ENCODE measurements at regions not wholly inside any gene's neighbourhood (a gene's known extent, or its start where the extent isn't known, plus 50 kb on each side); places are given as distances from the start of the nearest gene placed in this dataset.

DNA sequence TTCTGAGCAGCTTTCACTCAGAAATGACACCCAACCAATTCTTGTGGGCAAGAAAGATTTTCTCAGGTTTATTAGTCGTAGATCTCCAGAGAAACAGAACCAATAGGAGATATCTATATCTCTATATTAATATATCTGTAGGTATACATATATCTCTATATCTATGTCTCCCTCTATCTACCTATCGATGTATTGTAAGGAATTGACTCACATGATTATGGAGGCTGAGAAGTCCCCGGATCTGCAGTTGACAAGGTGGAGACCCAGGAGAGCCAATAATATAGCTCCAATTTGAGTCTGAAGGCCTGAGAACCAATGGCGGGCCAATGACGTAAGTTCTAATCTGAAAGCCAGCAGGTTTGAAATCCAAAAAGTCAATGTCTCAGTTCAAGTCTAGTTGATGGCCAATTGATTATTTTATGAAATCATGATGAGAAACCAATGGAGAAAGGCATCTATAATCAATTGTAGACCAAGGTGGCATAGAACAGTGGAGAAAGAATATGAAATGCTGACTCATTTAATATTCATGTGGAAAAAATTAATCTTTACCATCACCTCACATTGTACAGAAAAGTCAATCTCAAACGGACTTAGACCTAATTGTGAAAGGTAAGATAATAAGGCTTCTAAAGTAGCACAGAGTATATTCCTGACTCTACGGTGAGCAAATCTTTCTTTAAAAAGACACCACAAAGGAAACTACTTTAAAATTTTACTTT lies 65.6 kb upstream of the CHRNA7 start:
- Histone ChIP-seq H3K4me3 (replicated peaks in 1 of 3) (no peak overlapping the region), H3K36me3 (no peaks in the 10 kb centered on the region), H3K9me3 (no peaks in the 10 kb centered on the region), H3K4me1 (no peaks in the 10 kb centered on the region), H3K27me3 (no peaks in the 10 kb centered on the region), H3K27ac (no peak overlapping the region)
- WGBS, 2 donors = 93 to 95% methylated on average over 7 of the region's 7 CpGs
- TF ChIP-seq, protein P1, sequence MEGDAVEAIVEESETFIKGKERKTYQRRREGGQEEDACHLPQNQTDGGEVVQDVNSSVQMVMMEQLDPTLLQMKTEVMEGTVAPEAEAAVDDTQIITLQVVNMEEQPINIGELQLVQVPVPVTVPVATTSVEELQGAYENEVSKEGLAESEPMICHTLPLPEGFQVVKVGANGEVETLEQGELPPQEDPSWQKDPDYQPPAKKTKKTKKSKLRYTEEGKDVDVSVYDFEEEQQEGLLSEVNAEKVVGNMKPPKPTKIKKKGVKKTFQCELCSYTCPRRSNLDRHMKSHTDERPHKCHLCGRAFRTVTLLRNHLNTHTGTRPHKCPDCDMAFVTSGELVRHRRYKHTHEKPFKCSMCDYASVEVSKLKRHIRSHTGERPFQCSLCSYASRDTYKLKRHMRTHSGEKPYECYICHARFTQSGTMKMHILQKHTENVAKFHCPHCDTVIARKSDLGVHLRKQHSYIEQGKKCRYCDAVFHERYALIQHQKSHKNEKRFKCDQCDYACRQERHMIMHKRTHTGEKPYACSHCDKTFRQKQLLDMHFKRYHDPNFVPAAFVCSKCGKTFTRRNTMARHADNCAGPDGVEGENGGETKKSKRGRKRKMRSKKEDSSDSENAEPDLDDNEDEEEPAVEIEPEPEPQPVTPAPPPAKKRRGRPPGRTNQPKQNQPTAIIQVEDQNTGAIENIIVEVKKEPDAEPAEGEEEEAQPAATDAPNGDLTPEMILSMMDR (IDR thresholded peaks at IDR 0.05) = no peak
- no peak for TF ChIP-seq POLR2A (IDR thresholded peaks at IDR 0.05)
- intact Hi-C loops (cut with DNase I) = no loop called here
- no peak for DNase-seq

DNA sequence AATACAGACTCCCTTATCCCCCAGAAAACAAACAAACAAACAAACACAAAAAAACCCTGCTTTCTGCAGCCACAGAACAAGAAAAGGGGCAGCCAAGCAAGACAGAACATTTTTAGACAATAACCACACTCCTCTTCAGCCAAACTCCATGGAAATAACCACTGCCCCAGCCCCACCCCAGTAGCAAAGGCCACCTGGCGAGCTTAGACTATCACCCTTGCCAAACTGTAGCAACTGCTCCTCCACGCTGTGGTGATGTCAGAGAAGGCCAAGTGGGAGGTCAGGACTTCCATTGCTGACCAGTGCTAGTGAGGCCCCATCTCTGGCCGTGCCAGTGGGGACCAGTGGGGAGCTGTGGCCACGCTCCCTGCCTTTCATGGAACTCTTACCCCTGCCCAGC lies 60.3 kb upstream of the CHRNA7 start:
- TF ChIP-seq POLR2A (IDR thresholded peaks at IDR 0.05) = no peak
- TF ChIP-seq, protein P1 (IDR thresholded peaks at IDR 0.05) = no peak
- H3K27me3 ChIP-seq = no peaks in the 10 kb centered on the region
- 77 to 90% methylated on average over 4 of the region's 4 CpGs for WGBS, 2 donors
- intact Hi-C loops (cut with DNase I) = no loop called here
- no peaks in the 10 kb centered on the region for H3K36me3 ChIP-seq
- H3K27ac ChIP-seq = no peak overlapping the region
- DNase-seq = no peak
- peaks cover 6 to 13% of the 10 kb centered on the region in 2 donors for H3K4me1 ChIP-seq
- H3K4me3 ChIP-seq (replicated peaks in 1 of 3) = no peak overlapping the region
- no peaks in the 10 kb centered on the region for H3K9me3 ChIP-seq

DNA sequence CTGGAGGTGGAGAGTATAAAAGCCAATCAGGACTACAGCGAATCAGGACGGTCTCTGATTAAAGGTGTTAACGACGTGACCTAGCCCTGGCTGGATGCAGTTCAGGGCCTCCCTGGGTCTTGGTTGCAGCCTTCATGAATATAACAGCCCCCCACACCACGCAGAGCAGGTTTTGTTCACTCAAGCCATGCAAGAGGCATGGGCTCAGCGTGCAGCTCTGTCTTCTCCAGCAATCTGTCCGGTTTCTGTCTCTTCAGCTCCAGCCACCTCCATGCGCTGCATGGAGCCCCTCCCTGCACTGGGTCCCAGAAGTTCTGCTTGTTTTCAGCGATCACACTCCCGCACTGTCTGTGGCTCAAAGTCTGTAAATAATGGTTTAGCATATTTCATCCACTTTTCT lies 57.1 kb upstream of the CHRNA7 start:
- peaks cover 19 to 28% of the 10 kb centered on the region in 2 donors for H3K4me1 ChIP-seq
- intact Hi-C loops (cut with DNase I) = no loop called here
- TF ChIP-seq, protein P1 (IDR thresholded peaks at IDR 0.05) = no peak
- TF ChIP-seq POLR2A (IDR thresholded peaks at IDR 0.05) = no peak
- no peaks in the 10 kb centered on the region for H3K36me3 ChIP-seq
- no peaks in the 10 kb centered on the region for H3K9me3 ChIP-seq
- H3K27ac ChIP-seq = peak overlapping the region in 1 of 3 donors; percentile 57
- H3K4me3 ChIP-seq (replicated peaks in 1 of 3) = no peak overlapping the region
- H3K27me3 ChIP-seq = no peaks in the 10 kb centered on the region
- no peak for DNase-seq
- 74 to 83% methylated on average over 10 of the region's 10 CpGs for WGBS, 2 donors

DNA sequence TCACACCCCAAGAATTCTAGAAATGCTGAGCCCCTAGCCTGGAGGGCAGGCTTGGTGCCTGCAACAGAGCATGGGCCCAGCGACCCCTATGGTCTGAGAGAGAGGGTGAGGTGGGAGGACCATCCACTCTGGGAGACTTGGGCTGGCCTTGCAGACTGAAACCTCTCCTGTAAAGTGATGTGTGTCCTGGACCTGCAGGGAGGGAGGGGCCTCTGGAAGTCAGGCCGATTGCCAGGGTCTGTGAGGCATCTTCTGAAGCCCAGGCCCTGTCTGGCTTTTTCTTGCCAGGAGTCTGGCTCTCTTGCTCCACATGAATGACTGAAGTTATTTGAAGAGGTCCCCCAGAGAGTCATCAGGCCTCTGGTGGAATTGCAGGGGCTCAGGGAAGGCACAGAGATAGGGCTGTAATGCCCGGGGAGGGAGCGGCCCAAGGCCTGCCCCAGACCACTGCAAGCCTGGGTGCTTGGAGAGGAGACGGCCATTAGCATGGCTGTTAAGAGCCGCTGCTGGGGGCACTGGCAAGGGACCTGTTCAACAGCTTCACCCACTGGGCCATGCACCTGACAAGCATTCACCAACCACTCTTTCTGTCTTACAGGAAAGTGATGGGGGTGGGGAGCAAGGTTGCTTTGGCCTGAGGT lies 56.0 kb upstream of the CHRNA7 start:
- no peaks in the 10 kb centered on the region for H3K9me3 ChIP-seq
- peaks cover 19 to 28% of the 10 kb centered on the region in 2 donors for H3K4me1 ChIP-seq
- no peak overlapping the region for H3K4me3 ChIP-seq (replicated peaks in 1 of 3)
- peak overlapping the region in 2 of 3 donors; percentile 21 to 57 for H3K27ac ChIP-seq
- intact Hi-C loops (cut with DNase I) = no loop called here
- no peak for TF ChIP-seq POLR2A (IDR thresholded peaks at IDR 0.05)
- TF ChIP-seq, protein P1 (IDR thresholded peaks at IDR 0.05) = peak in 3 of 6 experiments; percentile 29 to 42 (median 40)
- no peaks in the 10 kb centered on the region for H3K27me3 ChIP-seq
- DNase-seq = peak; percentile 92 to 96
- WGBS, 2 donors = 18 to 21% methylated on average over 3 to 5 of the region's 6 CpGs
- H3K36me3 ChIP-seq = no peaks in the 10 kb centered on the region

Data from thyroid gland (tissue), 4 donors.